HG02763 (cell line): ENCODE measurements at regions not wholly inside any gene's neighbourhood (a gene's known extent, or its start where the extent isn't known, plus 50 kb on each side); places are given as distances from the start of the nearest gene placed in this dataset.
"Not testable (repeated sequence)": the region's sequence is repeated elsewhere in the genome, so short reads cannot be mapped to it uniquely, and the experiment has no call there.

Source experiments
- ATAC-seq: cut with Tn5 transposase; IDR thresholded peaks from one replicate; pipeline ENCODE4 v1.9.1; 2021; ENCODE audit warnings: mild to moderate bottlenecking, moderate library complexity; ENCODE audit not compliant: unreplicated experiment

DNA sequence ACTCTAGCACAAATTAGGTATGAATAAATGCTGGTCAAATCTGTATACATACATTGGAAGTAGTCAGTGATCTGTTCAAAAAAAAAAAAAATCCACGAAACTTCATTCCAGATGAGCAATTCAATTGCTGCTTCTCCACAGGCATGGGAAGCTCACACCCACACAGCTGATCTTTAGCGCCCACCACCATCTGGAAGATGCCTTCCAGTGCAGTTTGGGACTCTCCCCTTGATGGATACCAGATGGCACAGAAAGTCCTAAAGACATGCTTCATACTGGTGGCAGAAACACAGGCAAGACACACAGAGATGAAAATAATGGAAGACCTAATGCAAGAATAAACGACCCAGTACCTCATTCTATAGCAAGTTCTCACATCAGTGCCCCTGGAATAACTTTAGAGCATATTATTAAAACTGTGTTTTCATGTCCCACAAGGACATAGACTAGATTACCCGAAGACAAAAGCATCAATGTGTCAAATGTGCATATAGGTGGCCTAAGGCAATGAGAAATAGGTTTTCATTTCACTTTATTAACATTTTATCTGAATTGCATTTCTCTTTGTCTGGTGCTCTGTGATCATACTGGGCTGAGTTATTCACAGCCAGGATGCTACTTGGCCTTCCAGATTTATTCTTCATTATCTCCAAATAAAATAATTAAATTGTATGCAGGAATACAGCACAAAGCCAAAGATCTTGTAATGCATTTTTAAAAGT is 135.4 kb upstream of the TAS2R1 start:
- ATAC-seq: no peak

DNA sequence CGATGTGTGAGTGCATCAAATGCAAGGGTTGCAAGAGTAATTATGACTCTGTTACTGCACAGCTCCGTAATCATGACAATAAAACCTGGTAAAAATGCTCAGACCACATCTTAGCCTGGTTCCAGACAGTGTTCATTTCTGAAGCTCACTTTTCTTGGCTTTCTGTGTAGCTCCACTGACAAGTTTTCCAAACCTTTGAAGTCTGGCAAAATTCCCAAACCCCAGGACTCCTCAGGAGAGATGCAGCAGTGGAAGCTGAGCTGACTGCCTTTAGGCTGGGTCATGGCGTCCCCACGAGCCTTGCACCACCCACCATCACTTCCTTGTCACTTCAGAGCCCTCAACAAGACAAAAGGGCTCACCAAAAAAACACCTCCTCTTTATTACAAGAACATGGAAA is 131.6 kb upstream of the TAS2R1 start:
- ATAC-seq: no peak

DNA sequence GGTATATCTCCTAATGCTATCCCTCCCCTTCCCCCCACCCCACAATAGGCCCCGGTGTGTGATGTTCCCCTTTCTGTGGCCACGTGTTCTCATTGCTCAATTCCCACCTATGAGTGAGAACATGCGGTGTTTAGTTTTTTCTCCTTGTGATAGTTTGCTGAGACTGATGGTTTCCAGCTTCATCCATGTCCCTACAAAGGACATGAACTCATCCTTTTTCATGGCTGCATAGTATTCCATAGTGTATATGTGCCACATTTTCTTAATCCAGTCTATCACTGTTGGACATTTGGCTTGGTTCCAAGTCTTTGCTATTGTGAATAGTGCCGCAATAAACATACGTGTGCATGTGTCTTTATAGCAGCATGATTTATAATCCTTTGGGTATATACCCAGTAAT is 122.5 kb upstream of the TAS2R1 start:
- ATAC-seq: not testable (repeated sequence)

DNA sequence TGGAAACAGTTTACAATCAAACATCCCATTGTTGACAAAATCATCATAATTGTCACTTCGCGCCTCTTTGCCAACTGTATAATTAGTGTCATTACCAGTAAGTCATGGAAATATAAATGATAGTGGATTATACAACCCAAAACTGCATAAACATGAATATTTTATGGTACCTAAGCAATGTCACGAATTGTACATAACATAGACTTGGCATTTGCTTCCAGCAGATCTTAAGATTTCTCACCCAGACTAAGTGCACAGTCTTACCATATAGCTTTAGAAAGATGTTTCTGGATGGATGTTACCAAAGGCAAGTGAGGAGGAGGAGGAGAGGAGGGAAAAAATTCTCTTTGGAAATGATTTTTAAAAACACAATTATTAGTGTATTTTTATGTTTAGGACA is 113.4 kb upstream of the TAS2R1 start:
- no peak for ATAC-seq

DNA sequence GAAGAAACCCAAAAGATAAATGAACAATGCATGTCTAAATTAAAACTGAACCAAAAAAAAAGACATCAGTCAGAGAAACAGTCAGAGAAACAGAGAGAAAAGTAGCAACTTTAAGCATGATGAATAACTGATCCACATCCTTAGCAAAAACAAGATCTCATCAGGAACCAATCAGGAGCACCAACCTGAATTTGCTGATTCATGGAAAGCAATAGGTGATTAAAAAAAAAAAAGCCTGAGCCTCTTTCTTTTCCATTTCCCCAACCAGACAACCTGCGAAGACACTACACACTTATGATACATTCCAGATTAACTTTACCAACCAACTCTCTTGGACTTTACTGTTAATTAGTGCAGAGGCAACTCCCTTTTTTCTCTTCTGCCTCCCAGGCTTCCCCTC is 112.7 kb upstream of the TAS2R1 start:
- ATAC-seq: no peak

DNA sequence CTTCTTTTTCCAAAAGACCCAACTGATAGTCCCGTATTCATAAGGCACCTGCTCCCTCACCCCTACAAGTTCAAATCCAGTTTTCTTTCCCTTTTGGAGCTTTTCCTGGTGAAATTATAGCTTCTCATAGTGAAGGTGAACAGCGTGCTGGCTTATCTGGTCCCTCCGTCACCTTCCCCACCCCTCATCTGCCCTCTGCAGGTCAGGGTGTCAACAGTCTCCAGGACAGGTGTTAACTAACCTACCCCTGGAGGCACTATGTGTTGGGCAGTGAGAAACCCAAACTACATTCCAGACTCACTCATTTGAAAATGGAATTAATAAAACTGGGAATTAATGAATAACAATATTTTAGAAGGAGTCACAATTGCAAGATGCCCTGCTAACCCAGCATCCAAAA is 109.0 kb upstream of the TAS2R1 start:
- ATAC-seq: no peak

DNA sequence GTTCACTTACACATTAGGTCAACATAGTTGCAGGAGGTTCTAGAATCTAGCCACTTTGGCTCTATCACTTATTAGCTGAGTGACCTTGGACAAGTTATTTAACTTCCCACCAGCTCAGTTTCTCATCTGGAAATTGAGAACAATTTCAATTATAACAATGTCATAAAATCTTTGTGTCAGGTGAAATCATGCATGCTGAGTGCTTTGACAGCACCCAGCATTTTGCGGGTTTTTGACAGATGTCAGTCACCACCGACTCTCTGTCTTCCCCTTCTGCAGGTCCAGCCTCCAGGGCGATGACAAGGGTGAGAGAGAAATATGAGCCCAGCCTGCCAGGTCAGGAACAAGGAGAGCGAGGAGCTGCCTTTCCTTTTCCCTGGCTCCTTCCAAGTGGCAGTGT is 107.1 kb upstream of the TAS2R1 start:
- no peak for ATAC-seq

DNA sequence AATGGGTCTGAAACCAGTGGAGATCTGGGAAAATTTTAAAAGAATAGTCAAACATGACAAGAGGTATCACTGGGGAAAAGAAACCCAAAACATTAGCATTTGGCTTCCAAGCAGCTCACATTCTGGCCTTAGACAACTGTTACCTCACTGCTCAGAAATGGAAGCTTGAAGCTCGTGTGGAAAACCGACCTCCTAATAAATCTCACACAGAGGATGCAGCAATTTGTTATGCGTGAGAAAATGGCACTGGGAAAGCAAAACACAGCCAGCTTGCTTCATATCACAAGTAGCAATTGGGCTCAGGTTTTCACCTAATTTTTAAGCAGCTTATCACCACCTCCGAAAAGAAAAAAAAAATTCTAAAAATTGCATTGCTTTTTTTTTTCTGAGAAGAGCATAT is 103.3 kb upstream of the TAS2R1 start:
- no peak for ATAC-seq

DNA sequence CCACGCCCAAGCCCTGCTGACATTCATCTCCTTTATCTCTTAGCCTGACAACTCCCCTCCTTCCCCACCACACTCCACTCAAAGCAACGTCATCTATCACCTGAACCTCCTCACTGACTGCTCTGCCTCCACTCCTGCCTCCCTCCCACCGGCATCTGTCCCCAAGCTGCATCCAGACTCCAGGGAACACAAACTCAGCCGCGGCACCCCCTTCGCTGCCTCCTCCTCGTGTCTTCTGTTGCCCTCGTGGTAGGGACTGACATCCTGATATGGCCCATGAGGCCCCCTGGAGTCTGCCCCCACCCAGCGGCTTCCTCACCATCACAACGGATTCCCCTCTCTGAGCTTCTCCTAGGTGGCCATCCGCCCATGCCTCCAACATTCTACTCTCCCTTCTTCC is 101.0 kb upstream of the TAS2R1 start:
- ATAC-seq: no peak

DNA sequence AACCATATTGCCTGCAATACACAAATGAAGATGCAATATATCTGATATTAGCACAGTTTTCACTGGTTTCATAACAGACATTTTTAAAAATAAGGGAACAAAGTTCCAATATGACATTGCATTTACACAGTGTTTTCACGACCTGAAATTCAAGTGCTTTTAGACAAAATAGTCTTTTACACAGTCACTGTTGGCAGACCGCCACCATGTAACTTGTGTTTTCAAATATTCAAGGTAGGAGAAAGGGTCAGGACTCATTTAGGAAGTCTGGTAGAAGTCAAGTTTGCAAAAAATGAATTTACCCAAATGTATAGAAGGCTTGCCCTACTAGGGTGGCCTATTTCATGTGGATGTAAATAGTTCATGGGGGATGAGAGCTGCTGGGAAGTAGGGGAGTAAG is 98.1 kb upstream of the TAS2R1 start:
- no peak for ATAC-seq

DNA sequence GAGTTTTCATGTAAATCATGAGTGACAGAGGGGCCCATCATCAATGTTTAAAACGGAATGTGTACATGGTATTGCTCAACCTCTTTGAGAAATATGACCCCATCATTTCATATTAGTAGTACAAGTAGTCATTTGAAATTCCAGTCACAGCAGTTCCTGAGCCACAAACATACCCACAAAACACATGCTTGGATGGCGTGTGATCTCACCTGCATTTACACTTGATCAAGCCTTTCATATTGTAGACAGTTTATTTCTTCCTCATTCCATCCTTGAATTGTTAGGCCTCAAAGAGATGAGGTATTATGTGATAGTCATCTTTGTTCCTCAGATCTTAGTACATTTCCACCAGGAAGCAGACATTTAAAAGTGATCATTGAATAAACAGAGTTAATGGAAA is 96.8 kb upstream of the TAS2R1 start:
- no peak for ATAC-seq

DNA sequence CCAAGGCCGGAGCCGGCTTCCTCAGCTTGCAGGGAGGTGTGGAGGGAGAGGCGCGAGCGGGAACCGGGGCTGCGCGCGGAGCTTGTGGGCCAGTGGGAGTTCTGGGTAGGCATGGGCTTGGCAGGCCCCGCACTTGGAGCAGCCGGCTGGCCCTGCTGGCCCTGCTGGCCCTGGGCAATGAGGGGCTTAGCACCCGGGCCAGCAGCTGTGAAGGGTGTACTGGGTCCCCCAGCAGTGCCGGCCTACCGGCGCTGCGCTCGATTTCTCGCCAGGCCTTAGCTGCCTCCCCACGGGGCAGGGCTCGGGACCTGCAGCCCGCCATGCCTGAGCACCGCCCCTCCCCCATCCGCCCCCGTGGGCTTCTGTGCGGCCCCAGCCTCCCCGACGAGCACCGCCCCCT is 95.1 kb upstream of the TAS2R1 start:
- not testable (repeated sequence) for ATAC-seq

DNA sequence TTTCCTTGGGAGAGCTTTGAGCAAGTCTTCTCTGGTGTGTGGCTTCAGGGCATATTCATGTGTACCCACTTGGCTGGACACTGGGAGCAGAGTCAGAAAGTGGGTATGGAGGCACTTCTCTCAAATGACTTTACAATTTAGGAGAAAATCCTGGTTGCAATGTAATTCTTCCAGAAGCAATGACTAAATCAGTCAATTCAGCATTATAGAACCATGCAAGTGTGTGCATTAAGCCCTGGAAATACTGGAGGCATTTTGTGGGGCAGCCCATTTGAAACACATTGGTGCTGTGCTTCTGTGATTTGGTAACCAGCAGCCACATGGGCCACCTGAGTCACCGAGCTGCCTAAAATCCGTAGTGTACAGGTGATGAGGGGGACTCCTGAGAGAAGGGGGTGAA is 94.6 kb upstream of the TAS2R1 start:
- no peak for ATAC-seq

DNA sequence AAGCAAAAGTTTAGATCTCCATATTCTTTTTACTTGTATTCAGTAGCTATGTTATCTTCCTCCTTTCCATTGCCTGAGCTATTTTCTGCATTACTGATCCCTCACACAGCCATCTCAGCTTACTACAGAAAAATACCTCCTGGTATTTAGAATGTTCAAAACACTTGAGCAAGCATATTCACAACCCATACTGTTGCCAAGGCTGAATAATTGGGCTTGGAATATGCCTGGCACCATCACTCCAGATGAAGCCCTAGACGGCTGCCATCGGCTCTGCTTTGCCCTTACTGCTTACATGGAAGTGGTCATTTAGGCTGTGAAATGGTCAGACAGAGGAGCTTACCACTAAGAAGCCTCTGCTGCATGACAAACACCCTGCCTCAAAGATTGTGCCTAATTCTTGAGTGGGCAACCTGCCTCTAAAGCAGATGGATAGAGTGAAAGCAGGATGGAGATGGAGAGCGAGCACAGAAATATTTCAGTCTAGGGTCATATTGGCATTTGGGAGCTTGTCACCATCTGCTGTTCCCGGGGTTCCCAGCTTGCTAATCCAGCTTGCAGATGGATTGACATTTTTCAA is 92.5 kb upstream of the TAS2R1 start:
- ATAC-seq: no peak

DNA sequence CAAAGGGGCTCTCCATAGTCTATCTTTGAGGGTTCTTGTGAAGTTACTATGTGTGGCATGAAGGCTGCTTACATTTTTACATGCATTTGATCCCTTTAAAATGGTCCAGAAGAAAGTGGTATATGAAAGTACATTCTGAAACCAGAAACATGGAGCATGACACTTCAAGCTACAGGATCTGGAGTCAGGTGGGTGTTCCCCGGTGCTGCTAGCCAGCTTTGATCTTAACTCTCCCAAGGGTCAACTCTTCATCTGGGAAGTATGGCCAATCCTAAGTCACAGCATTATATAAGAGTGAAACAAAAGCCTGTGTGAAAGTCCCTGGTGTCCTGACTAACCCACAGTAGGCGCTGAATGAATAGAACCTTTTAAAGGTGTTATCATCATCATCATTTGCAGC is 91.0 kb upstream of the TAS2R1 start:
- no peak for ATAC-seq

DNA sequence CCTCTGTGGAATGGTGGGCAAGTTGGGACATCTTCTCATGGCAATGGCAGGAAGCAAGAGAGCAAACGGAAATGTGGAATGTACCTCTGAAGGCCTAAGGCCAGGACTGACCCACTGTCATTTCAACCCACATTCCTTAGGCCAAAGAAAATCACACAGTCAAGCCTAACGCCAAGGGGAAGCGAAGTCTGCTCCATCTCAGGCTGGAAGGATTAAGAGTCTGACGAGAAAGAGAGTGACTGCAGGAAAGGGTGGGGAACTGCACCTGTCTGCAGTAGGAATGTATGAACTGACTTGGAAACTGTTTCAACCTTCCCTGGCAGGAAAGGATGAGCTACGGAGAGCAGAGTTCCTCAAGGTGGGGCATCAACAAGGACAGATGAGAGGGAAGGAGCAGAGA is 90.2 kb upstream of the TAS2R1 start:
- no peak for ATAC-seq

DNA sequence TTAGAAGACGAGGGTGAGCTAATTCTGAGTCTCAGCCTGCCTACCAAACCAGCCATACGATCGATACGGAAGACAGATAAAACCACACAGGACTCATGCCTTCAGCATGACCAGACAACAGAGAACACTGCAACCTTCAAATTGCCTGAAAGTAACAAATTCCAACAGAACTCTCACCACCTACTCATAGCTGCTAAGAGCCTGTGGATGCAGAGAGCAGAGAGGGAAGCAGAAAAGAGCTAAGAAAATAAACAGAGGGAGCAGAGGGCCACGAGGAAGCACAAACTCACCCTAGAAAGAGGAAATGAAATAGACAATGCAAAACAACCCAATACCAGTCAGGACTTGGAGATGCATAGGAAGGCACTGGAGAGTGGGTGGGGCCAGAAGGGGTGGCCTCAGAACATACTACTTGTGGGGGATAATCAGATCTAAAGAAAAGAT is 86.7 kb upstream of the TAS2R1 start:
- peak; percentile 82 for ATAC-seq

DNA sequence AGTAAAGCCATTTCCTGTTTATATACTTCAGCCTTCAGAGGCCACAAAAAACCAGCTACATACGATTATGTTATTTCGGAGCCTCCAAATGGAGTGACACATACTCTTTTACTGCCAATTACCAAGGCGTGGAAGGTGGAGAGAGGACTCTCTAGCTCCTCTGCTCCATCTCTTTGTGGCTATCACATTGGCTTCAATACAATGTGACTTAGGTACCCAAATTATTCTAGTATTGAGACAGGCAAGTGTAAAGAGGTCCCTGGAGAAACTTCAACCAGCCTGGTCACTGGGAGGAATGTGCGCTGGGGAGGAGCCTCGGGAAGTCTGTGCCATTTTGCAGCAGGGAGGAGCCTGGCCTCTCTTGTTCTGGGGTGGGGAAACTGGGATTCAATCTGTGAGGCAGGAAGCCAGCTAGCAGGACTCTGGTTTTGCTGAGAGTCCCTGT is 85.8 kb upstream of the TAS2R1 start:
- ATAC-seq: no peak

DNA sequence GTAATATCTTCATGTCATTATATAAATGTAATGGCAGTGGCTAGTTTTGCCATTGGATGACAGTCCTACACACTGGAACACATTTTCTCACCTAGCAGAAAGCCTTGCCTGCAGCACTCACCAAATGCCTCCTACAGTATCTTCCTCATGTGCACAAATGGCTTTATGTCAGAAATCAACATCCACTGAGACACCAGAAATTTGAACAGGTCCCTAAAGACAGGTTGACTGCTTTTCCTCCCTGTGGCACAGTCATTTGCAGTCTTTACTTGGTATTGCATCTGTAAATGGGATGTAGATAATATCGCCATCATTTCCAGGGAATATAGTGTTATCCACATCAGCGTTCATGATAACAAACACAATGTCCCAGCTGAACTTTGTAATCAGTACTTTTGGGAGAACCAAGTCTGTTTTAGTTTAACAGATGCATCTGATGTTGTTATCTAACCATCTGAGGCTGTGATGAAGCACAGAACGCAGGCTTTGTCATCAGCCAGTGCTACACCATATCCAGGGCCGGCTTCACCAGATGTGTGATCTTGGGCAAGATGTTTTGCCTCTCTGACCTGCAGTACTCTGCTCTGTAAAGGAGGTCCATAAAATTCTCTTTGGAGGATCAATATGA is 83.9 kb upstream of the TAS2R1 start:
- ATAC-seq: no peak

DNA sequence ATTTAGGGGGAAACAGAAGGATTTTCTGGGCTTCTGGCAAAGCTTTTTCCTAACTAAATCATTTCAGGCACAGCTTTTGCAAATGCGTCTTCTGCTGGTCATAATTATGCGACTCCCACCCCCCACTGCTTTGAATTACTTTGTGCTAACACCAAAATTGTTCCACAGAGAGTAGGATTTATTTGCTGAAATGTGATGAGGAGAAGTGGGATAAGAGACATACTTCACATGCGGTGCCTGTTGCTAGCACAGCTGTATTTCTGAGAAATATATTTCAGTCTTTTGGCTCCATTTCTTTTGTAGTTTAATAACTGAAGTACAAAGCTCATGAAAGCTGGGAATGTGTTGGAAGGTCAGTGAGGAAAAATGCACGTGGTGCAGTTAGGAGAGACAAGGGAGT is 83.2 kb upstream of the TAS2R1 start:
- ATAC-seq: no peak

DNA sequence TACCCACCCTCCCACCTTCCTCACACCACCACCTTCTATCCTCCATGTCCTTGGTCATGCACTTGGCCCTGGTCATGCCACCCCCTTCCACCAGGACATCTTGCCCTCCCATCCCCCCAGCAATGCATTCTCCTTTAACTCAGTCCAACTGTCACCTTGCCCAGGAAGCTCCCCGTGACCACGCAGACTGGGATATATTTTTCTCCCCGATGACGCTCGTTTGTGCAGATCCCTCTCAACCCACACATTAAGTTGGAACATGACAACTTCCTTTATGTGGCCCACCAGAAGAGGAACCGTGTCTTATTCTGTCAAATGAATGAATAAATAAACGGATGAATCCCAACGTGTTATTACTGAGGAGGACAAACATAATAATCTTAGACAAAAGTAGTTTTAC is 82.8 kb upstream of the TAS2R1 start:
- ATAC-seq: no peak

DNA sequence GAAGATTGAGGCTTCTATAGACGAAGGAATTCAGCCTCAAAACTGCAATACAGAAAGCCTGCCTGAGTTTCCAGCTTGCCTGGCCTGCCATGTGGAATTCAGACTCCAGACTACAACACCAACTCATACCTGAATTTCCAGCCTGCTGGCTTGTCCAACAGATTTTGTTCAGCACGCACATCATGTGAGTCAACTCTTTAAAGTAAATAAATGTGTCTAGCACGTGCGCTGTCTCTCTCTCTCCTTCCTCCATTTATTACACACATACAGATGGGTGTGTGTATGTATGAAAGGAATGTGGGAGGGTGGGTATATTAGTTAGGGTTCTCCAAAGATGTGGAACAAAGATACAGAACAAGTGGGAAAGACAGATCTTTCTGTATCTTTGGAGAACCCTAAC is 82.4 kb upstream of the TAS2R1 start:
- ATAC-seq: no peak
